ENCODE measurements at regions not wholly inside any gene's neighbourhood (a gene's known extent, or its start where the extent isn't known, plus 50 kb on each side); places are given as distances from the start of the nearest gene placed in this dataset.

DNA sequence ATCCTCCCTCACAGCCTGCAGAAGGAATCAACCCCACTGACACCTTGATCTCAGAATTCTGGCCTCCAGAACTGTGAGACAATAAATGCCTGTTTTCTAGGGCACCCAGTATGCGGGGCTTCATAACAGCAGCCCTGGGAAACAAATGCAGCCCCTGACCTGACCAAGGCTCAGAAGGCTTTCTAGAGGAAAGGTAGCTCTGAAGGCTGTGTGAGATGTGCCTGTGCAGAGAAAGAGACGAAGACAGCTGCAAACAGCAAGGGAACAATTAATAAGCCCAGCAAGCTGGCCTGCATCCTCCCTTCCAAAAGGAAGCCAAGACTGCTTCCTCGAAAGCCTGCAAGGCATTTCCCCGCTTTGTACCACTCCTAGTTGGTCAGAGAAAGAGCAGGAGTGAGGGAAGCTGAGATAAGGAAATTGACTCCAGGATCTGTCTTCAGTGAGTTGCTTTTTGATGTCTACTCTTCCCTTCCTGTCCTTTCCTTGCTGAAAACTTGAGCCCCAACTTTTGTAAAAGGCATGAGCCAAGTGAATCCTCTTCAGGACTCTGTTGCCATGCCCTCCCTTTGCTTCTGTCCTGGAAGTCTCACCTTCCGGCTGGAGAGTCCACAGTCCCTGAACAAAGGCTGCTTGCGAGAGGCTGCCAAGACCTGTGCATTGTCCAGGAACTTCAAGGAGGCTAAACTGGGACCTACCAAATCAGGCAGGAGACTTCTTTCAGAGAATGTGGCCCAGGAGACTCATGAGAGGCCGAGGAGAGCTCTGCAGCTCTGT lies 71.2 kb upstream of the ARID5B start:
- intact Hi-C loops (cut with DNase I) = no loop called here
- Histone ChIP-seq H3K27ac (no peak overlapping the region), H3K4me1 (no peaks in the 10 kb centered on the region), H3K4me3 (no peak overlapping the region), H3K36me3 (no peaks in the 10 kb centered on the region), H3K27me3 (no peaks in the 10 kb centered on the region), H3K9me3 (no peaks in the 10 kb centered on the region)
- no peak for TF ChIP-seq POLR2A (IDR thresholded peaks at IDR 0.05)
- TF ChIP-seq, protein P1, sequence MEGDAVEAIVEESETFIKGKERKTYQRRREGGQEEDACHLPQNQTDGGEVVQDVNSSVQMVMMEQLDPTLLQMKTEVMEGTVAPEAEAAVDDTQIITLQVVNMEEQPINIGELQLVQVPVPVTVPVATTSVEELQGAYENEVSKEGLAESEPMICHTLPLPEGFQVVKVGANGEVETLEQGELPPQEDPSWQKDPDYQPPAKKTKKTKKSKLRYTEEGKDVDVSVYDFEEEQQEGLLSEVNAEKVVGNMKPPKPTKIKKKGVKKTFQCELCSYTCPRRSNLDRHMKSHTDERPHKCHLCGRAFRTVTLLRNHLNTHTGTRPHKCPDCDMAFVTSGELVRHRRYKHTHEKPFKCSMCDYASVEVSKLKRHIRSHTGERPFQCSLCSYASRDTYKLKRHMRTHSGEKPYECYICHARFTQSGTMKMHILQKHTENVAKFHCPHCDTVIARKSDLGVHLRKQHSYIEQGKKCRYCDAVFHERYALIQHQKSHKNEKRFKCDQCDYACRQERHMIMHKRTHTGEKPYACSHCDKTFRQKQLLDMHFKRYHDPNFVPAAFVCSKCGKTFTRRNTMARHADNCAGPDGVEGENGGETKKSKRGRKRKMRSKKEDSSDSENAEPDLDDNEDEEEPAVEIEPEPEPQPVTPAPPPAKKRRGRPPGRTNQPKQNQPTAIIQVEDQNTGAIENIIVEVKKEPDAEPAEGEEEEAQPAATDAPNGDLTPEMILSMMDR (IDR thresholded peaks at IDR 0.05) = no peak
- DNase-seq (no peak), ATAC-seq (no peak)
- 74% methylated on average over 7 of the region's 7 CpGs for WGBS (ENCODE audit: insufficient coverage, low coverage, low lambda C conversion rate, missing lambda C conversion rate)

DNA sequence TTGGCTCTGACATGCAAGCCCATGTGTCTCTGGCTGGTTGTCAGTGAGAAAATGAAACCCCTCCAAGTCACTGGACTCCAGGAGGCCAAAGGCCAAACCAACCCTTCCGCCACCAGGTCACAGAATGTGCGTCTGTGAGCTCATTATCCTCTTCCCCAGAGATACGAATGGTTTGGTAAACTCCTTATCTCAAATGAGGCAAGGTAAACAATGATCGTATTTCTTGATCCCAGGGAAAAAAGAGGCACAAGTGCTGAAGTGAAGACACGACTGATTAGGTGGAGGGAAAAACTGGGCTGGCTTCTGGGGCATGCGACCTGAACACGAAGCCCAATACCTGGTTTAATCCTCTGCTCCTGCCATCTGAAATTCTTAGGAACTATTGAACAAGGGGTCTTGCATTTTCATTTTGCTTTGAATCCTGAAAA lies 70.6 kb upstream of the ARID5B start:
- Histone ChIP-seq H3K4me3 (no peak overlapping the region), H3K27ac (no peak overlapping the region), H3K9me3 (no peaks in the 10 kb centered on the region), H3K4me1 (no peaks in the 10 kb centered on the region), H3K36me3 (no peaks in the 10 kb centered on the region), H3K27me3 (no peaks in the 10 kb centered on the region)
- intact Hi-C loops (cut with DNase I) = no loop called here
- ATAC-seq = peak in 1 of 4 donors; percentile 30
- TF ChIP-seq, protein P1 (IDR thresholded peaks at IDR 0.05) = no peak
- no peak for TF ChIP-seq POLR2A (IDR thresholded peaks at IDR 0.05)
- no peak for DNase-seq
- WGBS (ENCODE audit: insufficient coverage, low coverage, low lambda C conversion rate, missing lambda C conversion rate) = 63% methylated on average over 7 of the region's 7 CpGs

DNA sequence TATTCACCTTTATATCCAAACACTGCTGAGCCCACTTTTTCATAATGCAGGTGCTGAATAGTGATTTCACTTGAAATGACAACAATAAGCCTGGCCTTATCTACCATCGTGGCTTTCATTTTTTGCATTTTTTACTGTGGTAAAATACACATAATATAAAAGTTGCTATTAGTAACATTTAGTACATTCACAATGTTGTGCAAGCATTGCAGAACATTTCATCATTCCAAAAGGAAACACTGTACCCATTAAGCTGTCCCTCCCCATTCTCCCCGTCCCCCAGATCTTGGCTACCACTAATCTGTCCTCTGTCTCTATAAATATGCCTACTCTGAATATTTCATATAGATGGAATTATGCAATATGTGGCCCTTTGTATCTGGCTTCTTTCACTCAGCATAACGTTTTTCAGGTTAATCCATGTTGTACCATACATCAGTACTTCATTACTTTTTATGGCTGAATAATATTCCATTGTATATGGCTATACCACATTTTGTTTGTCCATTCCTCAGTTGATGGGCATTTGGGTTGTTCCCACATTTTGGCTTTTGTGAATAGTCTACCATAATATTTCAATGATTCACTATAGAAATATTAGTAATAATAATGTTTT lies 68.5 kb upstream of the ARID5B start:
- intact Hi-C loops (cut with DNase I) = no loop called here
- Histone ChIP-seq H3K27me3 (no peaks in the 10 kb centered on the region), H3K4me1 (no peaks in the 10 kb centered on the region), H3K27ac (no peak overlapping the region), H3K9me3 (no peaks in the 10 kb centered on the region), H3K36me3 (no peaks in the 10 kb centered on the region), H3K4me3 (no peak overlapping the region)
- TF ChIP-seq, protein P1 (IDR thresholded peaks at IDR 0.05) = no peak
- TF ChIP-seq POLR2A (IDR thresholded peaks at IDR 0.05) = no peak
- no peak for ATAC-seq
- WGBS (ENCODE audit: insufficient coverage, low coverage, low lambda C conversion rate, missing lambda C conversion rate) = 51% methylated on average over 3 of the region's 3 CpGs
- DNase-seq = no peak

DNA sequence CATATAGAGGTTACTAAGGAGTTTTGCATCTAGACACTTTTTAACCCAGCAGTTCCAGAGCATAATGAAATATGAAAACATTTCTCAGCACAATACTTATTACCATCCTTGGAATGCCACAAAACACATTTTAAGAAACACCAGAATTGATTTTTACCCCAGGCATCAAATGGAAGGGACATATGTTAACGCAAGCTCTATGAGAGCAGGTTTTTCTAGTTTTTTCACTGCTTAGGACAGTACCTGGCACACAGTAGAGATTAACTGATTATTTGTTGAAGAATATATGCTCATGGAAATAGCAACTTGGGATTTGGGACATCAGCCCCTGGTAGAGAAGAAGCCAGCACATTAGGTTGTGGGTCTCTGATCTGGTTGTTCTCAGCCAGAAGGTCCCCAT lies 67.0 kb upstream of the ARID5B start:
- 100% methylated on average over 1 of the region's 1 CpG for WGBS (ENCODE audit: insufficient coverage, low coverage, low lambda C conversion rate, missing lambda C conversion rate)

More for the DNA sequence above, 67.0 kb upstream of the ARID5B start:
- ATAC-seq (no peak), DNase-seq (no peak)
- Histone ChIP-seq H3K4me1 (no peaks in the 10 kb centered on the region), H3K27me3 (no peaks in the 10 kb centered on the region), H3K36me3 (no peaks in the 10 kb centered on the region), H3K9me3 (no peaks in the 10 kb centered on the region), H3K27ac (no peak overlapping the region), H3K4me3 (no peak overlapping the region)
- intact Hi-C loops (cut with DNase I) = no loop called here
- TF ChIP-seq, protein P1 (IDR thresholded peaks at IDR 0.05) = no peak
- no peak for TF ChIP-seq POLR2A (IDR thresholded peaks at IDR 0.05)

All from right lobe of liver (tissue), 6 donors.